Stomach smooth muscle (tissue), 2 donors: ENCODE measurements at regions not wholly inside any gene's neighbourhood (a gene's known extent, or its start where the extent isn't known, plus 50 kb on each side); places are given as distances from the start of the nearest gene placed in this dataset.

Experiments
- H3K27ac ChIP-seq: one replicate; pipeline ENCODE4 v1.7.0; 2013; ENCODE audit warnings: mild to moderate bottlenecking, low read length, inconsistent platforms
- H3K27me3 ChIP-seq, 2 donors: one replicate each; pipeline ENCODE4 v1.7.0; 2013; ENCODE audit warnings: low read length in 2 of 2; ENCODE audit not compliant: insufficient read depth in 2 of 2, control insufficient read depth in 1 of 2
- H3K36me3 ChIP-seq, 2 donors: one replicate each; pipeline ENCODE4 v1.7.0; 2013; ENCODE audit warnings: low read length in 2 of 2; ENCODE audit not compliant: control insufficient read depth in 2 of 2, insufficient read depth in 2 of 2
- H3K4me1 ChIP-seq: one replicate; pipeline ENCODE4 v1.7.0; 2013; ENCODE audit warnings: low read length; ENCODE audit not compliant: control insufficient read depth, insufficient read depth
- H3K4me3 ChIP-seq, 2 donors: one replicate each; pipeline ENCODE4 v1.7.0; 2013; ENCODE audit warnings: low read length in 2 of 2
- H3K9ac ChIP-seq, 2 donors: one replicate each; pipeline ENCODE4 v1.7.0; 2013; ENCODE audit warnings: low read length in 2 of 2, mild to moderate bottlenecking in 1 of 2
- H3K9me3 ChIP-seq, 2 donors: one replicate each; pipeline ENCODE4 v1.7.0; 2013; ENCODE audit warnings: low read length in 2 of 2; ENCODE audit not compliant: control insufficient read depth in 2 of 2
- donor health status: healthy.
- donor health status: Pancreatic carcinoma.

DNA sequence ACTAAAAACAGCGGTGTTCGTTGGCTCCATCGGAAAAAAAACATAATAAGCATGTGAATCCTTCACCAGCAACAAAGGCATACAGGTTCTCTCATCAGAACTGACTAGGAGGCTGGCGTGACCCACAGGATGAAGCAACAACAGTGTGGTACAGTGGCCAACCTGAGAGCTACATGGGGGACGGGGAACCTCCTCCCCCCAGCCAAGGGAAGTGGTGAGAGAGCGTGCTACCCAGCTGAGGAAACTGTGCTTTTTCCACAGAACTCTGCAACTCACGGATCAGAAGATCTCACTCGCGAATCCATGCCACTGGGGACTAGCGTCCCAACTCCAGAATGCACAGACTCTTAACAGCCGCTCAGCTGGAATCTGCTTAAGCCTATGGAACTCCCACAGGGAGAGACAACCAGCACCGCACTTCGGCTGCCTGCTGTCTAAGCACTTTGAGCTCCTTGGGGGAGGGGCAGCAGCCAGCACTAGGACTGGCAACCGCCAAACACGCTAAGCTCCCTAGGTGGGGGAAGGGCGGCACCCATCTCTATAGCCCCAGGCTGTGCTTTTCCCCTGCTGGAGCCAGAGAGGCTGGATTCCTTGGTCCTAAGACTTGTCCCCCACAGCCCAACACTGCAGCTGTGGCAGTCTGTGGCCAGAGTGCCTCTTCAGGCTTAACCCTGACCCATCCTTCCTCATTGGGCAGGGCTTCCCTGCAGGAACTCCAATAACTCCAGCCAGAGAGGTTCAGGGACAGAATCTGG lies 538.3 kb upstream of the BTBD3 start:
- Histone ChIP-seq H3K27ac (no peak overlapping the region), H3K27me3 (peaks cover 0 to 5% of the 10 kb centered on the region in 2 donors), H3K36me3 (no peaks in the 10 kb centered on the region), H3K4me3 (no peak overlapping the region), H3K9me3 (no peaks in the 10 kb centered on the region), H3K9ac (no peak overlapping the region), H3K4me1 (no peaks in the 10 kb centered on the region)

DNA sequence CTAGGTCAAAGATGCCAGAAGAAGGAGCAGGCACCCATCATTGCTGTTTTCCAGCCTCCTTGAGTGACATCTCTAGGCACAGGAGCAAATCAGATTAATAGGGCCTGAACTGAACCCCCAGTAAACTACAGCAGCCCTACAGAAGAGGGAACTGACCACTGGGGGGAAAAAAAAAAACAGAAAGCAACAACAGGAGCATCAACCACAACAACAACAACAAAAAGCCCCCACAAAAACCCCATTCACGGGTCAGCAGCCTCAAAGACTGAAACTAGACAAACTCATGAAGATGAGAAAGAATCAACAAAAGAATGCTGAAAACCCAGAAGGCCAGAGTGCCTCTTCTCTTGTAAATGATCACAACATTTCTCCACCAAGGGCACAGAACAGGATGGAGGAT lies 537.4 kb upstream of the BTBD3 start:
- Histone ChIP-seq H3K27ac (no peak overlapping the region), H3K27me3 (peaks cover 0 to 5% of the 10 kb centered on the region in 2 donors), H3K9me3 (no peaks in the 10 kb centered on the region), H3K9ac (no peak overlapping the region), H3K36me3 (no peaks in the 10 kb centered on the region), H3K4me1 (no peaks in the 10 kb centered on the region), H3K4me3 (no peak overlapping the region)

GRCh38 chr20:11387189-11387754 lies 530.4 kb upstream of the BTBD3 start:
- no peaks in the 10 kb centered on the region for H3K4me1 ChIP-seq
- no peak overlapping the region for H3K27ac ChIP-seq
- H3K9ac ChIP-seq, result no peak overlapping the region

GRCh38 chr20:11389186-11389585 lies 528.5 kb upstream of the BTBD3 start:
- no peaks in the 10 kb centered on the region for H3K9me3 ChIP-seq
- H3K27me3 ChIP-seq, result no peaks in the 10 kb centered on the region
- H3K4me3 ChIP-seq, result no peak overlapping the region
- no peaks in the 10 kb centered on the region for H3K36me3 ChIP-seq
- no peak overlapping the region for H3K9ac ChIP-seq
- H3K4me1 ChIP-seq, result no peaks in the 10 kb centered on the region
- no peak overlapping the region for H3K27ac ChIP-seq

More at GRCh38 chr20:11387189-11387754, 530.4 kb upstream of the BTBD3 start:
- Histone ChIP-seq H3K4me3 (no peak overlapping the region), H3K36me3 (no peaks in the 10 kb centered on the region), H3K9me3 (no peaks in the 10 kb centered on the region), H3K27me3 (no peaks in the 10 kb centered on the region)

DNA sequence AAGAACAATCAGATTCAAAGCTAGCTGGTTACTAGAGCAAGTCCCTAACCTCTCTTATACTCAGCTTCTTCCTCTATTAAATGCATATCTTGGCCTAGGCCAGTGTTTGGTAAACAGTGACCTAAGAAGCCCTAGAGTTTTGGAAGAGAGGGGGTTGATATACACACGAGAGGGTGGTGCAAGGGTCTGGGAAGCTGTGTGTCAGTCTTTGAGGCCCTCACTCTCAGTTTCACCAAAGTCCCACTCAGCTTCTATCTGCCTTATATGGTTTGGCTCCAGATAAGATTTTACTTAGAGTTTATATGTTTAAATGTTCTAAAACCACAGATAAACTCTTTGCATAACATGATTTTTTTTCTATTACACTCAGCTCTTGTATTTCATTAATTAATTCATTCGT lies 526.1 kb upstream of the BTBD3 start:
- Histone ChIP-seq H3K4me3 (no peak overlapping the region), H3K27me3 (no peaks in the 10 kb centered on the region), H3K9ac (no peak overlapping the region), H3K9me3 (no peaks in the 10 kb centered on the region), H3K4me1 (no peaks in the 10 kb centered on the region), H3K36me3 (no peaks in the 10 kb centered on the region), H3K27ac (no peak overlapping the region)

DNA sequence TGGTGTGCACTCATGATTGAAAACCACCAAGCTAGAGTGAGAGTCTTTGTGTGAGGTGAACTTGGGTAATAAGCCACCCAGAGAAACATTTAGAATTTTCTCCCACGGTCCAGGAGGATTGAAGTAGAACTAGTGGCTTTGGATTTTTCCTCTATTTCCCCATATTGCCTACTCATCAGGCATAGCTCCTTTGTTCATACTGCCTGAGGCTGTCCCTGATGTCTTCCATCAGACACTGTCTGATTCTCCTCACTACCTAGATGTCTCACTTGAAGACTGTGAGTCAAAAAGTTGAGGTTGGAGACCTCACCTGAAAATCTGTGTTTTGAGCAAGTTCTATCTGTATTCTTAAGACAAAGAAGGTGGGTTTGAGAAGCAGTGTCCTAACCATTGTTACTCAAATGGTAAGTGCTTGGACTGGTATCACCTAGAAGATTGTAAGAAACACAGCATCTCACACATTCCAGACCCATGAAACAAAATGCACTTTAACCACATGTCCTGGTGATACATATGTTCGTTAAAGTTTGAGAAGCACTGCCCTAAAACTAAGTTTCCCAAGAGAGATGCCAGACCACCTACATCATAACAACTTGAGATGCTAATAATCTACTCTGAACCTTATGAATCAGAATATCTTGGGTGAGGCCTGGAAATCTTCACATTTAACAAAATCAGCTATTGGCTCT lies 523.4 kb upstream of the BTBD3 start:
- Histone ChIP-seq H3K27me3 (no peaks in the 10 kb centered on the region), H3K4me1 (no peaks in the 10 kb centered on the region), H3K27ac (no peak overlapping the region), H3K9me3 (no peaks in the 10 kb centered on the region), H3K4me3 (no peak overlapping the region), H3K9ac (no peak overlapping the region), H3K36me3 (no peaks in the 10 kb centered on the region)

- Histone ChIP-seq H3K9ac (no peak overlapping the region), H3K36me3 (no peaks in the 10 kb centered on the region), H3K27me3 (no peaks in the 10 kb centered on the region), H3K4me3 (no peak overlapping the region), H3K27ac (no peak overlapping the region), H3K9me3 (no peaks in the 10 kb centered on the region), H3K4me1 (no peaks in the 10 kb centered on the region)
These were observed 522.1 kb upstream of the BTBD3 start for GRCh38 chr20:11395581-11395980.

DNA sequence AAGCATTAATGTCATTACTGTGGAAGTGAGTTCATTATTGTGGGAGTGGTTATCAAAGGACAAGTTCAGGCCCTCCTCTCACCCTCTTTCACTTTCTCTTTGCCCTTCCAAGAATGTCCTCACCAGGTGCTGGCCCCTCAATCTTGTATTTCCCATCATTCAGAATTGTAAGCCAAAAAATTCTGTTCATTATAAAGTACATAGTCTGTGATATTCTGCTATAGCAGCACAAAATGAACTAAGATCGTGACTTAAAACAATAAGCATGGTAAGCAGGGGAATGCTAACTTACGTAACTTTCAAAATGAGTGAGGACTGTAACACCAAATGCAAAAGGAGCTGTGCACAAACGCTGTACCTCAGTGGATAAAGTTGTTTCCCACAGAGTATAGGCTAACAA lies 515.7 kb upstream of the BTBD3 start:
- Histone ChIP-seq H3K27ac (no peak overlapping the region), H3K9ac (no peak overlapping the region), H3K4me1 (peaks cover 3% of the 10 kb centered on the region), H3K36me3 (no peaks in the 10 kb centered on the region), H3K4me3 (no peak overlapping the region), H3K27me3 (no peaks in the 10 kb centered on the region), H3K9me3 (no peaks in the 10 kb centered on the region)

GRCh38 chr20:11403711-11404110 lies 514.0 kb upstream of the BTBD3 start:
- no peaks in the 10 kb centered on the region for H3K9me3 ChIP-seq
- H3K9ac ChIP-seq, result no peak overlapping the region
- no peaks in the 10 kb centered on the region for H3K27me3 ChIP-seq
- no peak overlapping the region for H3K4me3 ChIP-seq
- H3K27ac ChIP-seq, result no peak overlapping the region
- no peaks in the 10 kb centered on the region for H3K36me3 ChIP-seq
- H3K4me1 ChIP-seq, result peaks cover 3% of the 10 kb centered on the region

DNA sequence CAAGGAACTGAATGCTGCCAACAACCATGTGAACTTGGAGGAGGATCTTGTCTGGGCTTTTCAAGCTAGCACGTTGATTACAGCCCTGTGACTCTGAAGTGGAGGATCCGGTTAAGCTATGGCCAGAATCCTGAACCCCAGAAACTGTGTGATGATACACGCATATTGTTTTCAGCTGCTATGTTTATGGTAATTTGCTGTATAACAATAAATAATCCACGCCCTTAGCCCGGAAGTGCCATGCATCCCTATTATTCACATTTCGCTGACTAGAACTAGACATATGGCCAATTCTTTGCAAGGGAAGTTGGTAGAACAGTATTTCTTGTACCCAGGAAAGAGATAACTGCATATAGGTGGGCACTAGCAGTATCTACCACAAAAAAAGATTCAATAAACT lies 510.8 kb upstream of the BTBD3 start:
- no peaks in the 10 kb centered on the region for H3K9me3 ChIP-seq
- no peak overlapping the region for H3K9ac ChIP-seq
- H3K27me3 ChIP-seq, result no peaks in the 10 kb centered on the region
- peaks cover 3% of the 10 kb centered on the region for H3K4me1 ChIP-seq
- H3K27ac ChIP-seq, result no peak overlapping the region
- no peak overlapping the region for H3K4me3 ChIP-seq
- no peaks in the 10 kb centered on the region for H3K36me3 ChIP-seq

- H3K9ac ChIP-seq, result no peak overlapping the region
- no peaks in the 10 kb centered on the region for H3K27me3 ChIP-seq
- H3K4me1 ChIP-seq, result no peaks in the 10 kb centered on the region
- H3K27ac ChIP-seq, result no peak overlapping the region
- H3K36me3 ChIP-seq, result no peaks in the 10 kb centered on the region
- H3K4me3 ChIP-seq, result no peak overlapping the region
- no peaks in the 10 kb centered on the region for H3K9me3 ChIP-seq
These were observed 508.1 kb upstream of the BTBD3 start for GRCh38 chr20:11409561-11409960.
